ENCODE measurements at regions not wholly inside any gene's neighbourhood (a gene's known extent, or its start where the extent isn't known, plus 50 kb on each side); places are given as distances from the start of the nearest gene placed in this dataset.

GRCh38 chr2:71756280-71756906 is 303.0 kb downstream of the DYSF start:
- no peak for ATAC-seq

More at GRCh38 chr2:71756280-71756906, 303.0 kb downstream of the DYSF start:
- Histone ChIP-seq H3K9me2 (ENCODE audit: insufficient read depth) (0 out of 2 replicates have a peak, but pooled peaks cover 5% of the 10 kb centered on the region), H3K36me3 (ENCODE audit: insufficient read depth) (no peaks in the 10 kb centered on the region), H3K79me2 (replicated peaks; ENCODE audit: insufficient read depth) (no peaks in the 10 kb centered on the region), H3K4me1 (ENCODE audit: insufficient read depth) (peaks cover 5% of the 10 kb centered on the region; the same call in 1 of the 2 replicates), H2AFZ (peak overlapping the region; percentile 49), H3K4me3 (no peak overlapping the region), H4K20me1 (replicated peaks; ENCODE audit: insufficient read depth) (no peaks in the 10 kb centered on the region), H3K27me3 (ENCODE audit: insufficient read depth) (no peaks in the 10 kb centered on the region), H3F3A (replicated peaks; ENCODE audit: low read depth) (no peaks in the 10 kb centered on the region), H3K4me2 (no peak overlapping the region), H3K27ac (ENCODE audit: low read depth) (no peak overlapping the region)
- DNase-seq (ENCODE audit: low spot score): no peak
- Mint-ChIP-seq H3K27me3 (ENCODE audit: insufficient read depth, low read depth, poor library complexity) (peaks cover 1% of the 10 kb centered on the region), H3K4me3 (no peak overlapping the region), H3K9me3 (peaks cover 4% of the 10 kb centered on the region; the same call in 1 of the 3 replicates), H3K36me3 (ENCODE audit: low read depth) (peaks cover 3% of the 10 kb centered on the region; the same call in 1 of the 3 replicates), H3K27ac (no peak overlapping the region), H3K4me1 (peaks cover 16% of the 10 kb centered on the region)
- no peak for TF ChIP-seq JUNB (IDR thresholded peaks at IDR 0.05; ENCODE audit: unreplicated experiment)
- TF ChIP-seq, protein P1, sequence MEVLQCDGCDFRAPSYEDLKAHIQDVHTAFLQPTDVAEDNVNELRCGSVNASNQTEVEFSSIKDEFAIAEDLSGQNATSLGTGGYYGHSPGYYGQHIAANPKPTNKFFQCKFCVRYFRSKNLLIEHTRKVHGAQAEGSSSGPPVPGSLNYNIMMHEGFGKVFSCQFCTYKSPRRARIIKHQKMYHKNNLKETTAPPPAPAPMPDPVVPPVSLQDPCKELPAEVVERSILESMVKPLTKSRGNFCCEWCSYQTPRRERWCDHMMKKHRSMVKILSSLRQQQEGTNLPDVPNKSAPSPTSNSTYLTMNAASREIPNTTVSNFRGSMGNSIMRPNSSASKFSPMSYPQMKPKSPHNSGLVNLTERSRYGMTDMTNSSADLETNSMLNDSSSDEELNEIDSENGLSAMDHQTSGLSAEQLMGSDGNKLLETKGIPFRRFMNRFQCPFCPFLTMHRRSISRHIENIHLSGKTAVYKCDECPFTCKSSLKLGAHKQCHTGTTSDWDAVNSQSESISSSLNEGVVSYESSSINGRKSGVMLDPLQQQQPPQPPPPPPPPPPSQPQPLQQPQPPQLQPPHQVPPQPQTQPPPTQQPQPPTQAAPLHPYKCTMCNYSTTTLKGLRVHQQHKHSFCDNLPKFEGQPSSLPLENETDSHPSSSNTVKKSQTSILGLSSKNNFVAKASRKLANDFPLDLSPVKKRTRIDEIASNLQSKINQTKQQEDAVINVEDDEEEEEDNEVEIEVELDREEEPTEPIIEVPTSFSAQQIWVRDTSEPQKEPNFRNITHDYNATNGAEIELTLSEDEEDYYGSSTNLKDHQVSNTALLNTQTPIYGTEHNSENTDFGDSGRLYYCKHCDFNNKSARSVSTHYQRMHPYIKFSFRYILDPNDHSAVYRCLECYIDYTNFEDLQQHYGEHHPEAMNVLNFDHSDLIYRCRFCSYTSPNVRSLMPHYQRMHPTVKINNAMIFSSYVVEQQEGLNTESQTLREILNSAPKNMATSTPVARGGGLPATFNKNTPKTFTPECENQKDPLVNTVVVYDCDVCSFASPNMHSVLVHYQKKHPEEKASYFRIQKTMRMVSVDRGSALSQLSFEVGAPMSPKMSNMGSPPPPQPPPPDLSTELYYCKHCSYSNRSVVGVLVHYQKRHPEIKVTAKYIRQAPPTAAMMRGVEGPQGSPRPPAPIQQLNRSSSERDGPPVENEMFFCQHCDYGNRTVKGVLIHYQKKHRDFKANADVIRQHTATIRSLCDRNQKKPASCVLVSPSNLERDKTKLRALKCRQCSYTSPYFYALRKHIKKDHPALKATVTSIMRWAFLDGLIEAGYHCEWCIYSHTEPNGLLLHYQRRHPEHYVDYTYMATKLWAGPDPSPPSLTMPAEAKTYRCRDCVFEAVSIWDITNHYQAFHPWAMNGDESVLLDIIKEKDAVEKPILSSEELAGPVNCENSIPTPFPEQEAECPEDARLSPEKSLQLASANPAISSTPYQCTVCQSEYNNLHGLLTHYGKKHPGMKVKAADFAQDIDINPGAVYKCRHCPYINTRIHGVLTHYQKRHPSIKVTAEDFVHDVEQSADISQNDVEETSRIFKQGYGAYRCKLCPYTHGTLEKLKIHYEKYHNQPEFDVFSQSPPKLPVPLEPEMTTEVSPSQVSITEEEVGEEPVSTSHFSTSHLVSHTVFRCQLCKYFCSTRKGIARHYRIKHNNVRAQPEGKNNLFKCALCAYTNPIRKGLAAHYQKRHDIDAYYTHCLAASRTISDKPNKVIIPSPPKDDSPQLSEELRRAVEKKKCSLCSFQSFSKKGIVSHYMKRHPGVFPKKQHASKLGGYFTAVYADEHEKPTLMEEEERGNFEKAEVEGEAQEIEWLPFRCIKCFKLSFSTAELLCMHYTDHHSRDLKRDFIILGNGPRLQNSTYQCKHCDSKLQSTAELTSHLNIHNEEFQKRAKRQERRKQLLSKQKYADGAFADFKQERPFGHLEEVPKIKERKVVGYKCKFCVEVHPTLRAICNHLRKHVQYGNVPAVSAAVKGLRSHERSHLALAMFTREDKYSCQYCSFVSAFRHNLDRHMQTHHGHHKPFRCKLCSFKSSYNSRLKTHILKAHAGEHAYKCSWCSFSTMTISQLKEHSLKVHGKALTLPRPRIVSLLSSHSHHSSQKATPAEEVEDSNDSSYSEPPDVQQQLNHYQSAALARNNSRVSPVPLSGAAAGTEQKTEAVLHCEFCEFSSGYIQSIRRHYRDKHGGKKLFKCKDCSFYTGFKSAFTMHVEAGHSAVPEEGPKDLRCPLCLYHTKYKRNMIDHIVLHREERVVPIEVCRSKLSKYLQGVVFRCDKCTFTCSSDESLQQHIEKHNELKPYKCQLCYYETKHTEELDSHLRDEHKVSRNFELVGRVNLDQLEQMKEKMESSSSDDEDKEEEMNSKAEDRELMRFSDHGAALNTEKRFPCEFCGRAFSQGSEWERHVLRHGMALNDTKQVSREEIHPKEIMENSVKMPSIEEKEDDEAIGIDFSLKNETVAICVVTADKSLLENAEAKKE (CRISPR knock-in tag; IDR thresholded peaks at IDR 0.05): 0 out of 2 replicates have a peak, but pooled peaks have one; percentile 2
